ENCODE measurements at regions not wholly inside any gene's neighbourhood (a gene's known extent, or its start where the extent isn't known, plus 50 kb on each side); places are given as distances from the start of the nearest gene placed in this dataset.

DNA sequence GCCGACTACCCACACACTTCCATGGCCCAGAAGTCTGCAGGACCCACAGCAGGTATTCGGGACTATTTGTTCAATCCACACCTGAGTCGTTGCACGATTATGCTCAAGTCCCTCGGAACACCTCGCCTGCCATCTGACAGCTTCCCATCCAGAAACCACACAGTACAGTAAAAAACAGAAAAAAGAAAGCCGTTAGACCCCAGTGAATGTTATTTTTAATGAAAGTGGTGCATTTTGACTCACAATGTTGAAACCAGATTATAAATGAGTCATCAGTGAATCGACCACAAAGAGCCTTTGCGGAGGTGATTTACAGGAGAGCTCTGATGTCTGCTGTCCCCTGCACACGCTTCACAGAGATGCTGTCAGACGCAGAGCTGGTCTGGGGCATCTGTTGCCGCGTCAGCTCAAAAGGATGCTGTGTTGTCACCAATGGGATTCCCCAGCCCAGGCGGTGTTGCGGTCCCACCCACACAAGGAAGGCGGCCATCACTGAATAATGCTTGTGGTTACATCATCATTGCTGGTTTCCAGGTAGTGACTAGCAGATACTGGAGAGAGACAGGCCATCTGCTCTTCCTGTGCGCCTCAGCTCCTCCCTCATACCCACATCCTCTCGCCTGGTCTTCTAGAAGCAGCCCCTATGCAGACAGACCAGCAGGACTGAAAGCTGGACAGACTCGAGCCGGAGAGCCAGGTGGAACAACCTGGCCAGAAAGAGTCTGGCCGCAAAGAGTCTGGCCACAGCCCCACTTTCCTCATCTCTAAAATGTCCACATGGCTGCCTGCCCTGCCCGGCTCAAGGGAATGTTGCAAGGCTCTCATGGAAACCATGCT is 116.8 kb downstream of the TOMM20 start:
- peak; percentile 85 to 93 for DNase-seq (ENCODE audit: low read depth in 2 of 2)

DNA sequence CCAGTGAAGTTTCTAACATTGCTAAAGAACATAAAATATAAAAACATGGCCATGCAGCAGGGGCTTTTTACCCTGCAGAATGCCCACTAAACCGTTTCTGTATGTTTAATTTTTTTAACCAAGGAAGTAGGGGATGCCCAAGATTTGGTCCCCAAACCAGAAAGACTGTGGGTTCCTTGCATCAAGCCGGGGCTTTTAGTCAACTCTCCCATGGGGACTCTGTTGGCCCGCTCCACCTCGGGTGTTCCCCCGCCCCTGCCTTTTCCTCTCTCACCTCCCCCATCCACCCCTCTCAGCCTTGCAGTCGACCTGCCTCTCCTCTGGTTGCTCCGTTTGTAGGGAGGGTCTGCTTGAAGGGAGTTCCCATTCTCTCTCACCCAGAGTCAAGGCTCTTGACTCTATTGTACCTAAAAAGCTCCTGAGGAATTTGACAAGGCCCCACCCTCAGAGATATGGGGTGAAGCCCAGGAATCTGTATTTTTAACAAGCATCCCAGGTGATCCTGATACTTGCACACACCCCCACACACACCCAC is 117.5 kb downstream of the TOMM20 start:
- peak; percentile 54 to 77 for DNase-seq (ENCODE audit: low read depth in 2 of 2)

DNA sequence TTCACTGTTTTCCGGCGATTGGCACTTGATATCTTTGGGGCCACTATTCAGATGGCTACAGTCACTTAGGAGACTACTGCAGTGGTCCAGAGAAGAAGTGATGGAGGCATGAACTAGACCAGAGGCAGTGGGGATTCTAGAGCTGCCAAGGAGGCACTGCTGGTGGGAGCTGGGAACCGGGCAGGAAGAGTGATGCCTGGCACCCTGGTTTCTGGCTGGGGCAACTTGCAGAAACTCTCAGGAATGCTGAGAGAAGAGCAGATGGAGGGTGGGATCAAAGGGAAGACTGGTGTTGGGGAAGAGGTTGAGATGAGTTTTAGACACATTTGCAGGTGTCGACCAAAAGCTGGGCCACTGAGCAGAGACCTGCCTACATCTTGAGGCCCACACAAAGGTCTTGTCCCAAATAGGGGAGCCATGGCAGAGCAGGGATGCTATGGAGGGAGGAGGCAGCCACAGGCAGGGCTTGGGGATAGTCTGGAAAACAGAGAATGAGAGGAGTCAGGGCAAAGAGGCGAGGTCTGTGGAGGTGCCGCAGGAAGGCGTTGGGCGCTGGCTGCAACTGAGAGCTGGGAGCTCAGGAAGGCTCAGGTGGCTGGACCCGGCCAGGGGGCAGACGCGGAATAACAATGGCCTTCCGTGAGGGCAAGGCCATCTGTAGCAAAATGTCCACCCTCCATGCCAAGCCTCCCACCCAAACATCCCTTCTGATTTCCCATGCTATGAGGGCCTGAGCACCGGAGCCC is 118.9 kb downstream of the TOMM20 start:
- no peak for DNase-seq (ENCODE audit: low read depth in 2 of 2)

DNA sequence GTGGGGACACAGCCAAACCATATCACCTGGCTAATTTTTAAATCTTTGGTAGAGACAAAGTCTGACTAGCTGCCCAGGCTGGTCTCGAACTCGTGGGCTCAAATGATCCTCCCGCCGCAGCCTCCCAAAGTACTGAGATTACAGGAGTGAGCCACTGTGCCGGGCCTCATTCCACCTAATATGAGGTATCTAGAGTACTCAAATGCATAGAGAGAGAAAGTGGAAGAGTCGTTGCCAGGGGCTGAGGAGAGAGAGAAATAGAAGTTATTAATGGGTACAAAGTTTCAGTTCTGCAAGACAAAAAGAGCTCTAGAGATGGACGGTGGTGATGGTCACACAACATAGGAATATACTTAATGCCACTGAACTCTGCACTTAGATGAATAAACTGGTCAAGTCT is 119.6 kb downstream of the TOMM20 start:
- DNase-seq (ENCODE audit: low read depth in 2 of 2), result no peak

DNA sequence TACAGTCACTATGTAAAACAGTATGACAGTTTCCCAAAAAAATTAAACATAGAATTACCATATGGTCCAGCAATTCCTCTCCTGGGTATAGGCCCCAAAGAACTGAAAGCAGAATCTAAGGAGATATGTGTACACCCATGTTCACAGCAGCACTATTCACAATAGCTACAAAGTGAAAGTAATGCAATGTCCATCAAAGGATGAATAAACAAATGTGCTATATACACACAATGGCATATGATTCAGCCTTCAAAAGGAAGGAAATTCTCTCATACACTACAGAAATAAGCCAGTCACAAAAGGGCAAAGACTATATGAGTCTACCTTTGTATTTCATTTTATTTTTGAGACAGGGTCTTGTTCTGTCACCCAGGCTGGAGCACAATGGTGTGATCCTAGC is 120.4 kb downstream of the TOMM20 start:
- DNase-seq (ENCODE audit: low read depth in 2 of 2), result no peak

DNA sequence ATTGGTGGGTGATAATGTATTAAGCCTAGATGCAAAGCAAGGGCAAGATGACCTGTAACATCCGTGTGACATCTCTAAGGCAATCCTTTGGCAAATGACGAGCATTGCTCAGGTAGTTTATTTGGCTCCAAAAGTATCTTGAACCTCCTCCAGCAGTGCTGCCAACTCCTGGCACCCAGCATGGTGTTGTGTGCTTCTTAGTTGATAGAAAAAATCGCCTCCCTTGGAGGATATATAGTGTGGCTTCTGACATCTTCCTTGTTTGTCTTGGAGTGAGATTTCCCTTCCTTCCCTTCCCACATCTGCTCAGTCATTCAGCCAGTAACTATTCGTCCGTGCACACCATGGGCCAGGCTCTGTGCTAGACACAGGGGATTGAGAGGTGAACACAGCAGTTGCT is 121.8 kb downstream of the TOMM20 start:
- DNase-seq (ENCODE audit: low read depth in 2 of 2), result no peak

DNA sequence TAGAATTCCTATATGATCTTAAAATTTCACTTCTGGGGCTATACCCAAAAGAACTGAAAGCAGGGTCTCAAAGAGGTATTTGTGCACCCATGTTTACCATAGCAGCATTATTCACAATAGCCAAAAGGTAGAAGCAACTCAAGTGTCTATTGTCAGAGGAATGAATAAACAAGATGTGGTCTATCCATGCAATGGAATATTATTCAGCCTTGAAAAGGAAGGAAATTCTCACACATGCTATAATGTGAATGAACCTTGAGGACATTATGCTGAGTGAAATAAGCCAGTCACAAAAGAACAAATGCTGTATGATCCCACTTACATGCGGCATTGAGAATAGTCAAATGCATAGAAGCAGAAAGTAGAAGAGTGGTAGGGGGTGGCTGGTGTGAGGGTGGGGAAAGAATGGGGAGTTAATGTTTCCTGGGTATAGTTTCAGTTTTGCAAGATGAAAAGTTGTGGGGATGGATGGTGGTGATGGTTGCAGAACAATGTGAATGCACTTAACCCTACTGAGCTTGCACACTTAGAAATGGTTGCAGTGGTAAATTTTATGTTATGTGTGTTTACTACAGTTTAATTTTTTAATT is 122.4 kb downstream of the TOMM20 start:
- no peak for DNase-seq (ENCODE audit: low read depth in 2 of 2)

DNA sequence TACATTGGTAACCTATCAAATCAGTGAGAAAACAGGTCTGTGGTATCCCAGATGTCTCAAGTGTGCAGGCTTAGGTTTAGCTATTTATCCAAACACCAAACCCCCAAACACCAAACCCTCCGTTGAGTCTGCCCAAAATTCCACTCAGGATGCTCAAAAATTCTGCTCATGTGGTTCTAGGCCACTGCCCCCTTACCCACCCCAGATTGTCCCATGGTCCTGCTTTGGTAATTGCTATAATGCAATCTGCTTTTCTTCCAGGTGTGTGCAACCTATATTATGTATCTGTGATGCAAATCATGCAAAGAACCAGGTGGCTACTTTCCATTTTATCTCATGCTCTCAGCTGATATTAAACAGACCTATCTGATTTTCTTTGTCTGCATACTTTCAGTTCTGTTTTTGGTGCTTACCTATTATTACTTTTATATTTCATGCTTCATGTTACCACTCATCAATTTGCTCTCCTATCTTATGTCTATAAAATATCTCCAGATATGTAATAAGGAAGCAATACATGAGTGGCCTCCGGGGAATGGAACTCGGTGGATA is 123.7 kb downstream of the TOMM20 start:
- DNase-seq (ENCODE audit: low read depth in 2 of 2), result no peak

DNA sequence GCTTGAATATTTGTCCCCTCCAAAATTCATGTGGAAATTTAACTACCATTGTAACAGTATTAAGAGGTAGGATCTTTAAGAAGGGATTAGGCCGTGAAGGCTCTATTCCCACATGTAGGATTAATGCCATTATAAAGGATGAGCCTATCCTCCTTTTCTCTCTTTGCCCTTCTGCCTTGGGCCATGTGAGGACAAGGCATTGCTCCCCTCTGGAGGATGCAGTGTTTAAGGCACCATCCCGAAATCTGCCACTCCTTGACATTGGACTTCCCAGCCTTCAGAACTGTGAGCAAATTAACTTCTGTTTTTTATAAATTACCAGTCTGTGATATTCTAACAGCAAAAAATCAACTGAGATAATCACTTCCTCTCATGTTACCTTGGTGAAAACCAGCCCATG is 124.4 kb downstream of the TOMM20 start:
- no peak for DNase-seq (ENCODE audit: low read depth in 2 of 2)

DNA sequence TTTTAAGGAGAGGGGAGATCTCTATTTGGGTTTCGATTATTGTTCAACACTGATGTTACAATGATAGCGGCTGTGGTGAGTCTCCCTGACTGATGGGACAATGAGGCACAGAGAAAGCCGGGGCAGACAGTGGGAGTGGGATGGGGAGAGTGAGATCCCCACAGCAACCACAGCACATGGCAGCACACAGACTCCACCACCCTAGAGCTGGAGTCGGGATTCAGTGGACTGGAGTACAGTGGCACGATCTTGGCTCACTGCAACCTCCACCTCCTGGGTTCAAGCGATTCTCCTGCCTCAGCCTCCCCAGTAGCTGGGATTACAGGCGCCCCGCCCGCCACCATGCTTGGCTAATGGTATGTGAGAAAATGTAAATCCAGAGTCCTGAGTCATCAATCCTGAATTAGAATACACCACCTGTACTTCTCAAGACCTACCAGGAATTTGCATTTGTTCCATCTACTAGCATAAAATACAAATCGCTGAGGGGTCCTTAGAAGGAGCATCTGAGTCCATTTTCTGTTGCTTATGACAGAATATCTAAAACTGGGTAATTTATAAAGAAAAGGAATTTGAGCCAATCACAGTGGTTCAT is 125.8 kb downstream of the TOMM20 start:
- DNase-seq (ENCODE audit: low read depth in 2 of 2), result no peak

DNA sequence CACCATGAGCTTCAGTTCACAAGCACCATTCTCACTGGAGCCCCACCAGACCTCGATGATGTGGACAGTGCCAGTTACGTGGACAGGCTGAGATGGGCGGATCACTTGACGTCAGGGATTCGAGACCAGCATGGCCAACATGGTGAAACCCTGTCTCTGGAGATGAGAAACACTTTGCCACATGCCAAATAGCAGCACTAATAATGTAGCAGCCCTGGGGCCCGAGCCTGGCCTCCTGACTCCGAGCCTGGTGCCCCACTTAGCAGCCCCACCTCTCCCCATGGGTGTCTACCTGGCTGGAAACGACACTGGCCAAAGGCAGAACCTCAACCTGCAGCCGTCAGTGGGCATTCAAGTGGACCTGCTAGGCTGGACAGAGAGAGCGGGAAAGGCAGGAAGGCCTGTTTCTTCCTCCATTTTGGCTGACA is 129.1 kb downstream of the TOMM20 start:
- no peak for DNase-seq (ENCODE audit: low read depth in 2 of 2)

DNA sequence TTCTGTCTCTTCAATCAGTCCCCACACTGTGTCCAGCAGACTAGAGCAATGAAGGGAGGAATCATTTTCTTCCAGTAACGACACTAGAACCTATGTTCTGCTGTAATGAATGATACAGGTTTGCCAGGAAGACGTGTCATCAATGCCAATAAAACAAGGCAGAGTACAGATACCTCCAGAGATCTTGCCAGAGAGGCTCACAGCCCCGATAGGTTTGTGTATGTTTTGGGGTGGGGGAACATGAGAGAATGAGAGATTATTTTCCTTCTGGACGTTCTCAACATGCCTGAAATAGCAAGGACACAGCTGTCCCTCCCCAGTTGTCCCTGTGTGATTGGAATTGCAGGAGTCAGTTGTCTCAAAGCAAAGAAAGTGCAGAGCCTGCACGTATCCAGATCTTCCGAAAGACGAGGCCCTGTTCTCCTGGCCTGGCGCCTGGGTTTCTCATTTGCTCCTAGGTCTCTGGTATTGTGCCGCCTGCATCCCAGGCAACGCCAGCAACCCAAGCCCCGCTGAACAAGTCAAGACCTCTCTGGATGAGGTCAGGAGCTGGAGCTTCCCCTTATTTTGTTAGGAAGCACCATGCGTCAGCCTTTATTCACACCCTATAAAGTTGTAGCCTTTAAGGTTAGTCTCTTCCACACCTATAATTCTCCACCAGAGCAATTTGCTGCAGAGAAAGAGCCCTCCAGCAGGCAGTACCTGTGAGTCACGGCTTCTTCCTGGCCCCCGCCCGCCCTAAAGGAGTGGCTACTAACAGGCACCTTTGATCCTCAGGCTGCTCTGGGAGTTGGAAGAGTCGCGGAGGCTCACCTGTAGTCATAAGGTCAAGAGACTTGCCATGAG is 130.5 kb downstream of the TOMM20 start:
- no peak for DNase-seq (ENCODE audit: low read depth in 2 of 2)

DNA sequence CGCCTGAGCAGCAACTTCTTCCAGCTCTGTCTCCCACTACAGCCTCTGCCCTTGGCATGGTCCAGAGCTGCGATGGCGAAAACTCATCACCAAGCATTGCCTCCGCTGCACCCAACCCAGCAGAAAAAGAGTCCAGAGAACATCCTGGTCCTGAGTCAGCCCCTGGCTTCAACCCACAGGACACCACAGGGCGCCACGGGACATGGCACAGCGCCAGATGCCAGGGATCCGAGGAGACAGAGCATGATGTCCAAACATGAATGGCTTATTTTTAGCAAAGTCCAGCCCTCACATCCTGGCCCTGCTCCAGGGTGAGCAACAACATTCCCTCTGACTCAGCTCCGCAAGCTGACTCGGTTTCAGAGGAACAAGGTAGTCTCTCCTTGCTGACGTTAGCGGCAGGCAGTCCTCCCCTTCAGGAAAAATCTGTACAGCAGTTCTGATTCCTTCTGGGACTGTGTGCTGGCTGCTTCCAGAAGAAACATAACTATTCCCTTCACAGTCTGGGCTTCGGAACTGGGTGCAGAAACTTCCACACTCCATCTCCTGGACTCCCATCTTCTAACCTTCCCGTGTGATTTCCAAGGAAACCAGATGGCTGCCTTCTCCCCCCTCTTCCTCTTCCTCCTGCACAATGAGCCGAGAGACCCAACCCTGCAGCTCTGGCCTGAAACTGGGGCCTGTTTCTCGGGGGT is 131.3 kb downstream of the TOMM20 start:
- DNase-seq (ENCODE audit: low read depth in 2 of 2), result no peak

DNA sequence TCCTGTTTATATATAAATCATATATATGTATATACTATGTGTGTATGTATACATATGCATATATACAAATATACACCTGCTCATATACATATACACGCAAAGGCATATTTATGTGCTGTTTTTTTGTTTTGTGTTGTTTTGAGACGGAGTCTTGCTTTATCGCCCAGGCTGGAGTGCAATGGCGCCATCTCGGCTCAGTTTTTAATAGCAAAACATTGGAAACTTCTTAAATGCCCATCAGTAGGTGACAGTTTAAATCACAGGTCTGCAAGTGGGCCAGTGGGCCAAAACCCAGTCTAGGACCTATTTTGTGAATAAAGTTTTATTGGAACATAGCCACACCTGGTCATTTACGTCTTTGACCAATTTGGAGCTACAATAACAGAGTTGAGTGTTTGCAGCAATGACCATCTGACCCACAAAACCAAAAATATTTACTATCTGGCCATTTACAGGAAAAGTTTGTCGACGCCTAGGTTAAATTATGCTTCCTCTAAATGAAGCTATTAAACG is 132.3 kb downstream of the TOMM20 start:
- DNase-seq (ENCODE audit: low read depth in 2 of 2), result no peak

DNA sequence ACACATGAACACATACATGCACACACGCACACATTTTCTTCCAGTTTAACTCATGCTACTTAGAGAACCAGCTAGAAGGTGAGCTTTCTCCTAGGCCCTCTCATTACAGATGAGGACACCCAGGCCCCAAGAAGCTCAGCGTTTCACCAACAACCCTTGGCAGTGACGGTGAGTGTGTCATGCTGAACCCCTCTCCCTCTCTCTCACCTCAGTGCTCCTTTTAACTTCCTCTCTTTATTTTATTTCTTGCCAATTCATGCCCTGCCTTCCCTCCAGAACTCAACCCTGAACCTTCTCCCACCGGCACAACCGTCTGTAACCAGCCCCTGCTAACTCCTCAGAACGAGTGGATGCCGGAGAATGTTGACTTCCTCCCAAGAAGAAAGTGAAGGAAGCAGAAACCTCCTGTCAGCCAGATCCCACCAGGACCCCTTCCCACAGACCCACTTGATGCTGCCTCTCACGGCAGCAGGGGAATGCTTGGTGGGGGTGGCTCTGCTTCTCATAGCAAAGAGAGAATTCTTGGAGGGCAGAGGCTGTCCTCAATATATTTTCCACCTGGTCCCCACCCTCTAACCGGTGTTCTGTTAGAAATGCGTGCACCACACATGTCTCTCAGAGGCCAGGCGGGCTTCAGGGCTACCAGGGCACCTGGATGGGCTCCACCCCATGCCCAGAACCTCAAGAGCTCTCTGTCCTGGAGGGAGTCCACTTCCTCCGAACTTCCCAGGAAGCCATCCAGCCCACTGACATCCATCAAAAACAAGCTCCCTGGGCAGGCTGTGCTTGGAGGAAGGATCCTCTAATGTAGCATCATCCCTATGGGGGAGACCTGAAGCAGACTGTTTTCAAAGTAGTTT is 134.0 kb downstream of the TOMM20 start:
- no peak for DNase-seq (ENCODE audit: low read depth in 2 of 2)

DNA sequence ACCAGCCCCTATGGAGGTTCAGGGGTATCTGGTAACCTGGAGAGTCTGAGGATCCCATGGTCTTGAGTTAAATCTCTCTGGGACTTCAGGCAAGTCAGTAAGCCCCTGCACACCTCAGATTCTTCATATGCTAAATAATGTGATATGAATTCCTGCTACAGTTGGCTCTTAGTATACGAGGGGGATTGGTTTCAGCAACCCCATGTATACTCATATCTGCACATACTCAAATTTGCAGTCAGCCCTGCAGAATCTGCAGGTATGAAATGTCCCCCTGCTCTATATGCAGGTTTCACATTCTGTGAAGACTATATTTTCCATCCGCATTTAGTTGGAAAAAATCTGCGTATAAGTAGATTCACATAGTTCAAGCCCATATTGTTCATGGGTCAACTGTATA is 136.6 kb downstream of the TOMM20 start:
- no peak for DNase-seq (ENCODE audit: low read depth in 2 of 2)

DNA sequence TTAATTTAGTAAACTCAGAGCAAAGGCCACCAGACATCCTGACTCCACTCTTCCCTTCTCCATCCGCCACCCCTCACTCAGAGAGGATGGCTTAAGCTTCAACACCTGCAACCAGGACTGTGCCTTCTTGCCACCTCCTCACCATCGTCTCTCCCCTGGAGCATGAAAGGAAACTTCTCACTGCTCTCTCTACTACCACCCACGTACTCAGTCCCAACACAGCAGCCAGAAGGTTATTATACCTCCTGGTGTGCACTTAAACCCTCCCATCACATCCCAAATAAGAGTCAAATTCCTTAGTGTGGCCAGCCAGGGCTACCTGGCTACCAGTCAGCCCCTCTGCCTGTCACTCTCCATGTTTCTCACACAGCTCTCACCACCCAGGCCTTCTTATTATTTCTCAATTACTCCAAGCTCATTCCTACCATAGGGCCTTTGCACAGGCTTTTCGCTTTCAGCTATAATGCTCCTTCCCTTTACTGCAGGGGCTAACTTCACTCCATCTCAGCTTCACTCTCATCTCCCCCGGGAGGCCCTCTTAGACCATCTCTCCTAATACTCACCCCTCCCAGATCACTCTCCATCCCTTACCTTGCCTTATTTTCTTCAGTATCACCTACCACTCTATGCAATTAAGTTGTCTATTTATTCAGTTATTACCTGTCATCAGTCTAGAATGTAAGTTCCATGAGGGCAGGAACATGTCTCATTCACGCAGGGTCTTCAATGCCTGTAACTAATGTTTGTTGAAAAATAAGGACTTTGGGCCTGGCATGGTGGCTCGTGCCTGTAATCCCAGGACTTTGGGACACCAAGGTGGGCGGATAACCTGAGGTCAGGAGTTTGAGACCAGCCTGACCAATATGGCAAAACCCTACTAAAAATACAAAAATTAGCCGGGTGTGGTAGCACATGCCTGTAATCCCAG is 137.5 kb downstream of the TOMM20 start:
- no peak for DNase-seq (ENCODE audit: low read depth in 2 of 2)

DNA sequence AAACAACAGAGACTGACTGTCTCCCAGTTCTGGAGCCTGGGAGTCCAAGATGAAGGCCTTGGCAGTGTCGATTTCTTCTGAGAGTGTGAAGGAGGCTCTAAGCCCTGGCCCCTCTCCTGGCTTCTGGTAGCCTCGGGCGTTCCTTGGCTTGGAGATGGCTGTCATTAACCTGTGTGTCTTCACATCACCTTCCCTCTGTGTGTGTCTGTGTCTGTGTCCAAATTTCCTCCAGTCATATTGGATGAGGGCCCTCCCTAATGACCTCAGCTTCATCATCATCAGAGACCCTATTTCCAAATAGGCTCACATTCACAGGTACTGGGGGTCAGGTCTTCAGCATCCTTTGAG is 138.3 kb downstream of the TOMM20 start:
- no peak for DNase-seq (ENCODE audit: low read depth in 2 of 2)
